ENCODE measurements at regions not wholly inside any gene's neighbourhood (a gene's known extent, or its start where the extent isn't known, plus 50 kb on each side); places are given as distances from the start of the nearest gene placed in this dataset.

GRCh38 chr13:63206461-63206860 lies 1790.8 kb upstream of the PCDH20 start:
- Histone ChIP-seq H3K4me1 (replicated peaks in 1 of 2) (no peaks in the 10 kb centered on the region), H3K4me3 (no peak overlapping the region), H3K36me3 (replicated peaks in 1 of 2) (no peaks in the 10 kb centered on the region), H3K27ac (no peak overlapping the region), H3K27me3 (no peaks in the 10 kb centered on the region), H3K9me3 (replicated peaks in 1 of 3) (no peaks in the 10 kb centered on the region)
- TF ChIP-seq CTCF (IDR thresholded peaks at IDR 0.05) (no peak), POLR2A (IDR thresholded peaks at IDR 0.05) (no peak)
- intact Hi-C loops (cut with DNase I): no loop called here
- 53 to 69% (median 63%) methylated on average over 1 of the region's 1 CpG for WGBS, 4 donors
- no peak for DNase-seq

- no peak overlapping the region for H3K4me3 ChIP-seq
- H3K27me3 ChIP-seq: no peaks in the 10 kb centered on the region
- 40 to 100% (median 93%) methylated on average over 1 of the region's 1 CpG for WGBS, 4 donors
- intact Hi-C loops (cut with DNase I): no loop called here
- H3K9me3 ChIP-seq (replicated peaks in 1 of 3): no peaks in the 10 kb centered on the region
- TF ChIP-seq CTCF (IDR thresholded peaks at IDR 0.05) (no peak), POLR2A (IDR thresholded peaks at IDR 0.05) (no peak)
- no peak overlapping the region for H3K27ac ChIP-seq
- no peaks in the 10 kb centered on the region for H3K36me3 ChIP-seq (replicated peaks in 1 of 2)
- DNase-seq: no peak
- H3K4me1 ChIP-seq (replicated peaks in 1 of 2): no peaks in the 10 kb centered on the region
These were observed 1785.8 kb upstream of the PCDH20 start for GRCh38 chr13:63201493-63201892.

DNA sequence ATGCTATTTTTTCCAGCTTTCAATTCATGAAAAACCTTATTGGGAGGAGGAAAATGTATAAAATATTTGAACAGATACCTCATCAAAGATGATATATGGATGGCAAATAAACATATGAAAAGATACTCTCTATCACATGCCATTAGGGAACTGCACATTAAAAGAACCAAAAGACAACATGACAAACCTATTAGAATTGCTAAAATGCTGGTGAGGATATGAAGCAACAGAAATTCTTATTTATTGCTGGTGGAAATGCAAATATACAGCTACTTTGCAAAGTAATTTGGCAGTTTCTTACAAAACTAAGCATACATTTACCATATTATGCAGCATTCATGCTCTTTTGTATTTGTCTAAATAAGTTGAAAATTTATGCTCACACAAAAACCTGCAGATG lies 1783.9 kb upstream of the PCDH20 start:
- DNase-seq: no peak
- H3K27me3 ChIP-seq: no peaks in the 10 kb centered on the region
- no peak for TF ChIP-seq POLR2A (IDR thresholded peaks at IDR 0.05)
- no peak for TF ChIP-seq CTCF (IDR thresholded peaks at IDR 0.05)
- no peak overlapping the region for H3K4me3 ChIP-seq
- no peak overlapping the region for H3K27ac ChIP-seq
- H3K36me3 ChIP-seq (replicated peaks in 1 of 2): no peaks in the 10 kb centered on the region
- no peaks in the 10 kb centered on the region for H3K9me3 ChIP-seq (replicated peaks in 1 of 3)
- intact Hi-C loops (cut with DNase I): no loop called here
- H3K4me1 ChIP-seq (replicated peaks in 1 of 2): no peaks in the 10 kb centered on the region

DNA sequence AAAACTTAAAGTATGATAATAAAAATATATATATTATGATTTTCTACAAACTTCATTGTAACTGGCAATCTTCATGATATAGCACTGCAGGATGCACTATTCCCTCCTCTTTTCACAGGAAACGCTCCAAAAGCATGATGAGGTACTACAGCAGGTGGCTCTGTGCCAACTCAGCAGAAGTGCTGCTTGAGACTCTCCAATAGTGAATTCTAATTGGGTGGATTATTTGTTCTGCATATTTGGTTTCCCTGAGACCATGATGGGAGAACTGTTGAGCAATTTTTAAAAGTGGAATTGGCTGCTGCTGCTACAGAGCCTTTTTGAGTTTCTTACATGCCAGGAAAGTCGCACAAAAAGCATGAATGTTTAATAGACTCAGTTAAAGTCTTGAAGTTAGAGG lies 1782.4 kb upstream of the PCDH20 start:
- 62 to 77% (median 71%) methylated on average over 2 of the region's 2 CpGs for WGBS, 4 donors
- Histone ChIP-seq H3K27me3 (no peaks in the 10 kb centered on the region), H3K36me3 (replicated peaks in 1 of 2) (no peaks in the 10 kb centered on the region), H3K9me3 (replicated peaks in 1 of 3) (no peaks in the 10 kb centered on the region), H3K27ac (no peak overlapping the region), H3K4me1 (replicated peaks in 1 of 2) (no peaks in the 10 kb centered on the region), H3K4me3 (no peak overlapping the region)
- TF ChIP-seq POLR2A (IDR thresholded peaks at IDR 0.05): no peak
- TF ChIP-seq CTCF (IDR thresholded peaks at IDR 0.05): no peak
- DNase-seq: no peak
- intact Hi-C loops (cut with DNase I): no loop called here
